Smooth muscle cell (in vitro differentiated cells): ENCODE measurements at regions not wholly inside any gene's neighbourhood (a gene's known extent, or its start where the extent isn't known, plus 50 kb on each side); places are given as distances from the start of the nearest gene placed in this dataset.

ENCODE experiments used
- DNase-seq: peaks from one replicate; lab custom pipeline; 2025; ENCODE audit not compliant: unreplicated experiment; lab: John Stamatoyannopoulos, UW
- H2AFZ ChIP-seq: fragments of 200-600 bp; sonication (generic); 2 replicates; pipeline ENCODE4 v1.6.0; 2016; ENCODE audit warnings: antibody characterized with exemption, low read depth, mild to moderate bottlenecking
- H3F3A ChIP-seq: fragments of 200-600 bp; sonication (generic); 2 replicates; pipeline ENCODE4 v1.6.0; 2017; ENCODE audit warnings: antibody characterized with exemption, low read depth
- H3K27ac ChIP-seq: fragments of 200-600 bp; sonication (generic); 2 replicates; pipeline ENCODE4 v1.5.1; 2016; ENCODE audit warnings: low read depth, mild to moderate bottlenecking
- H3K27me3 ChIP-seq: fragments of 200-600 bp; sonication (generic); 2 replicates; pipeline ENCODE4 v1.6.1; 2016; ENCODE audit warnings: low read depth, mild to moderate bottlenecking
- H3K36me3 ChIP-seq: fragments of 200-600 bp; sonication (generic); 2 replicates; pipeline ENCODE4 v1.5.1; 2016; ENCODE audit warnings: low read depth
- H3K4me1 ChIP-seq: fragments of 200-600 bp; sonication (generic); 2 replicates; pipeline ENCODE4 v1.5.1; 2016; ENCODE audit warnings: low read depth
- H3K4me2 ChIP-seq: fragments of 200-600 bp; sonication (generic); 2 replicates; pipeline ENCODE4 v1.6.0; 2016; ENCODE audit warnings: mild to moderate bottlenecking
- H3K4me3 ChIP-seq: fragments of 200-600 bp; sonication (generic); 2 replicates; pipeline ENCODE4 v1.5.1; 2016; ENCODE audit warnings: mild to moderate bottlenecking
- H3K79me2 ChIP-seq: fragments of 200-600 bp; sonication (generic); 2 replicates; pipeline ENCODE4 v1.6.0; 2016; ENCODE audit warnings: low read depth, mild to moderate bottlenecking
- H3K9ac ChIP-seq: fragments of 200-600 bp; sonication (generic); 2 replicates; pipeline ENCODE4 v1.6.0; 2016; ENCODE audit warnings: low read depth
- H3K9me3 ChIP-seq: fragments of 200-600 bp; sonication (generic); replicated peaks from 2 replicates; pipeline ENCODE4 v1.5.1; 2016; ENCODE audit warnings: low read depth
- H4K20me1 ChIP-seq: fragments of 200-600 bp; sonication (generic); 2 replicates; pipeline ENCODE4 v1.6.0; 2016; ENCODE audit warnings: low read depth
- whole genome bisulfite sequencing: methylation state at CpG from one replicate; pipeline ENCODE4 v1.1.7; 2016; ENCODE audit warnings: low lambda C conversion rate; 5-methylcytosine and 5-hydroxymethylcytosine counted together
- TF ChIP-seq, protein P1 (sequence below): fragments of 200-600 bp; sonication (generic); IDR thresholded peaks from 2 replicates; pipeline ENCODE4 v1.5.1; 2017; ENCODE audit warnings: borderline replicate concordance, mild to moderate bottlenecking, antibody characterized with exemption; ENCODE audit not compliant: insufficient read depth, poor library complexity, severe bottlenecking

DNA sequence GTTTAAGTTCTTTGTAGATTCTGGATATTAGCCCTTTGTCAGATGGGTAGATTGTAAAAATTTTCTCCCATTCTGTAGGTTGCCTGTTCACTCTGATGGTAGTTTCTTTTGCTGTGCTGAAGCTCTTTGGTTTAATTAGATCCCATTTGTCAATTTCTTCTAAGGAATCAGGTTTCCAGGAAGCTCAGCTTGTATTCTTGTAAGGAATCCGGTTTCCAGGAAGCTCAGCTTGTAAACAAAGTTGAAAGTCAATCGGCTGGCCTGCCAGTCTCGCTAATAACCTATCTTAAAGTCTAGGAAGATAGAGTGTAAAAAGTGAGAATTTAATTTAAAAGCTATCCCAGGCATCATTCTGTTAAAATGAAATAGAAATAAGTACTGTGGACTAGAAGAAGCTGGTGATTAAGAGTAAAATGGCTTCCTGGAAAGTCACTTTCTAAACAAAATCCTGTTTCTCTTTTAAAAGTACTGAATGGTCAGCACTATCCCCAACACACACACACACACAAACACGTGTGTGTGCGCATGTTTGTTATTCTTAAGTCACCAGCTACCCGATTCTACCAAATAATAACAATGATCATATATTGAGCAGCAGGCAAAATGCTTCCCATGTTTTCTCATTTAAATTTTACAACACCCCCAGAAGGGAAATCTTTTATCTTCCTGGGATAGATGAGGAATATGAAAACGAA, 171.7 kb downstream of the PAPSS1 start:
- Histone ChIP-seq H3K9ac (no peak overlapping the region), H4K20me1 (no peaks in the 10 kb centered on the region), H3K4me2 (peak overlapping the region; percentile 5), H3K27me3 (no peaks in the 10 kb centered on the region), H3K27ac (peak overlapping the region; percentile 14), H3K79me2 (no peaks in the 10 kb centered on the region), H3K9me3 (no peaks in the 10 kb centered on the region), H3K36me3 (no peaks in the 10 kb centered on the region), H3K4me3 (no peak overlapping the region), H3F3A (no peaks in the 10 kb centered on the region), H3K4me1 (no peaks in the 10 kb centered on the region), H2AFZ (peak overlapping the region; percentile 73)
- no peak for DNase-seq
- WGBS: 44% methylated on average over 7 of the region's 7 CpGs
- TF ChIP-seq, protein P1, sequence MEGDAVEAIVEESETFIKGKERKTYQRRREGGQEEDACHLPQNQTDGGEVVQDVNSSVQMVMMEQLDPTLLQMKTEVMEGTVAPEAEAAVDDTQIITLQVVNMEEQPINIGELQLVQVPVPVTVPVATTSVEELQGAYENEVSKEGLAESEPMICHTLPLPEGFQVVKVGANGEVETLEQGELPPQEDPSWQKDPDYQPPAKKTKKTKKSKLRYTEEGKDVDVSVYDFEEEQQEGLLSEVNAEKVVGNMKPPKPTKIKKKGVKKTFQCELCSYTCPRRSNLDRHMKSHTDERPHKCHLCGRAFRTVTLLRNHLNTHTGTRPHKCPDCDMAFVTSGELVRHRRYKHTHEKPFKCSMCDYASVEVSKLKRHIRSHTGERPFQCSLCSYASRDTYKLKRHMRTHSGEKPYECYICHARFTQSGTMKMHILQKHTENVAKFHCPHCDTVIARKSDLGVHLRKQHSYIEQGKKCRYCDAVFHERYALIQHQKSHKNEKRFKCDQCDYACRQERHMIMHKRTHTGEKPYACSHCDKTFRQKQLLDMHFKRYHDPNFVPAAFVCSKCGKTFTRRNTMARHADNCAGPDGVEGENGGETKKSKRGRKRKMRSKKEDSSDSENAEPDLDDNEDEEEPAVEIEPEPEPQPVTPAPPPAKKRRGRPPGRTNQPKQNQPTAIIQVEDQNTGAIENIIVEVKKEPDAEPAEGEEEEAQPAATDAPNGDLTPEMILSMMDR: no peak

GRCh38 chr4:107546638-107547037, 173.4 kb downstream of the PAPSS1 start:
- Histone ChIP-seq H3K27me3 (no peaks in the 10 kb centered on the region), H3K9me3 (no peaks in the 10 kb centered on the region), H3K36me3 (no peaks in the 10 kb centered on the region), H3F3A (no peaks in the 10 kb centered on the region), H2AFZ (no peak overlapping the region), H3K27ac (no peak overlapping the region), H4K20me1 (no peaks in the 10 kb centered on the region), H3K79me2 (no peaks in the 10 kb centered on the region), H3K4me1 (no peaks in the 10 kb centered on the region), H3K4me2 (no peak overlapping the region), H3K4me3 (no peak overlapping the region), H3K9ac (no peak overlapping the region)
- TF ChIP-seq, protein P1: no peak
- 87% methylated on average over 2 of the region's 2 CpGs for WGBS
- no peak for DNase-seq

DNA sequence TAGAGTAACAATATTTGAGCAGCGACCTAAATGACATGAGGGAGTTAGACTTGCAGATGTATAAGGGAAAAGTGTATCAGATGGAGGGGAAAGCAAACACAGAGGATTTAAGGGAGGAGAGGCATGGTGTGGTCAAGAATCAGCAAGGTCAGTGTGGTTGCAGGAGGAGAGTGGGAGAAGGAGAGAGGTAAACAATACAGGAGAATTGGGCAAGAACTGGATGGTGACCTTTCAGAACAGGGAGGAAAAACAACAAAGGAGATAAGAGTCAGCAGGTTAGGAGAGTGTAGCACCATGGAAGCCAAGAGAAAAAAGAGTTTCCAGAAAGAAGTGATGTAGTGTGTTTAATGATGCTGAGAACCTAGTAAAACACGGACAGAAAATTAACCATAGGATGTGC, 178.5 kb downstream of the PAPSS1 start:
- TF ChIP-seq, protein P1: no peak
- no peaks in the 10 kb centered on the region for H3F3A ChIP-seq
- no peaks in the 10 kb centered on the region for H3K9me3 ChIP-seq
- H3K4me1 ChIP-seq: no peaks in the 10 kb centered on the region
- no peak overlapping the region for H3K4me2 ChIP-seq
- no peaks in the 10 kb centered on the region for H3K27me3 ChIP-seq
- H3K27ac ChIP-seq: no peak overlapping the region
- WGBS: 87% methylated on average over 2 of the region's 2 CpGs
- no peak for DNase-seq
- H2AFZ ChIP-seq: no peak overlapping the region
- H3K4me3 ChIP-seq: no peak overlapping the region
- no peaks in the 10 kb centered on the region for H4K20me1 ChIP-seq
- no peaks in the 10 kb centered on the region for H3K79me2 ChIP-seq
- no peak overlapping the region for H3K9ac ChIP-seq
- no peaks in the 10 kb centered on the region for H3K36me3 ChIP-seq

DNA sequence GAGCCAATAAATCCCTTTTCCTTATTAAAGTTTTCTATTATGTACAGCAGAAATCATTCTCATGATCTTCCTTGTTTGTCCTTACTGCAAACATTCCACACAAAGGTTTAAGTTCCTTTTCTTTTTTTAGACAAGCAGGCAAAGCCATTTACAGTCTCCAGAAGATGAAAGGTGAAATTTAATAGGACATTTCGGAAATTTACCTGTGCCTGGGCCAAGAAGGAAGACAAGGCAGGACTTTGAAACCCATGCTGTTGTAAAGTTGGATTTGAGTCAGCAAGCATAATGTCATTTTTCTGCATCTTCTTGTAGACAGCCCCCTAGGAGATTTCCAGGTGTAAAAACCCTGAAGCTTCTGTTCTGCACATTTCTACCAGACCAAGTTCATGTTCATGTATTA, 188.1 kb downstream of the PAPSS1 start:
- WGBS: 87% methylated on average over 1 of the region's 1 CpG
- H3K79me2 ChIP-seq: no peaks in the 10 kb centered on the region
- no peaks in the 10 kb centered on the region for H3K36me3 ChIP-seq
- H2AFZ ChIP-seq: no peak overlapping the region
- no peaks in the 10 kb centered on the region for H3K9me3 ChIP-seq
- no peaks in the 10 kb centered on the region for H3F3A ChIP-seq
- no peak overlapping the region for H3K4me3 ChIP-seq
- no peak overlapping the region for H3K4me2 ChIP-seq
- DNase-seq: no peak
- no peaks in the 10 kb centered on the region for H3K4me1 ChIP-seq
- no peak overlapping the region for H3K9ac ChIP-seq
- H3K27ac ChIP-seq: no peak overlapping the region
- H3K27me3 ChIP-seq: no peaks in the 10 kb centered on the region
- TF ChIP-seq, protein P1: no peak
- no peaks in the 10 kb centered on the region for H4K20me1 ChIP-seq
